ENCODE measurements at regions not wholly inside any gene's neighbourhood (a gene's known extent, or its start where the extent isn't known, plus 50 kb on each side); places are given as distances from the start of the nearest gene placed in this dataset.
A peak's percentile ranks its signal among the peaks of the same experiment; 100 is the strongest.

DNA sequence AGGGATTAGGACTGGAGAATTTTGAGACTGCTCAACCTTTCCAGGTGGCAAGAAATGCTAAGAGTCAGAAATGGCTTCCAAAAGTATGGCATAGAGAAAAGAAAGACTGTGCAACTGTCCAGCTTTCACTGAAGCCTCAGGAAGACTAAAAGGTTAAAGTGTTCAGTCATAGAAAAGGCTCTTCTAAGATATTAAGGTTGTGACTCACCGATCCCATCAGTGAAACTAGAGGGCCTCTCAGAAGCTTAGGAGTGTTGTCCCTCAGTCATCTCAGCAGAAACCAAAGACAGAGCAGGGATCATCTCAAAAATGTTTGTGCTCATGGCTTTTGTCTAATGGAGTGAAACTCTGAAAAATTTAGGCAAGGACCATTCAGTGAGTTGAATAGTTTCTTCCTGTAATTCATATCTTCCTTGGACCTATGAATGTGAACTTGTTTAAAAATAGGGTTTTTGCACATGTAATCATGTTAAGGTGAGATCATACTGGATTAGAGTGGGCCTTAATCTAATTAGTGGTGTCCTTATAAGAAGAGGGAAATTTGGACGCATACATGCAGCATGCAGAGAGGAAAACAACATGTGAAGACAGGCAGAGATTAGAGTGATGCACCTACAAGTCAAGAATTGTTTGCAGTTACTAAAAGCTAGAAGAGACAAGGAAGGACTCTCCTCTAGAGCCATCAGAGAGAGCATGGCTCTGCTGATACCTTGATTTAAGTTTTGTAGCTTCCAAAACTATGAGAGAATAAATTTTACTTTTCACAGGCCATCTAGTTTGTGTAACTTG lies 71.3 kb downstream of the RPE65 start:
- Mint-ChIP-seq H3K27ac (peak overlapping the region; percentile 7), H3K36me3 (peaks cover 5% of the 10 kb centered on the region), H3K9me3 (peaks cover 2% of the 10 kb centered on the region), H3K4me1 (peaks cover 3% of the 10 kb centered on the region), H3K4me3 (no peak overlapping the region), H3K27me3 (no peaks in the 10 kb centered on the region)
- DNase-seq (ENCODE audit: low spot score in 2 of 2), result no peak
- ATAC-seq (ENCODE audit: low read depth), result no peak

DNA sequence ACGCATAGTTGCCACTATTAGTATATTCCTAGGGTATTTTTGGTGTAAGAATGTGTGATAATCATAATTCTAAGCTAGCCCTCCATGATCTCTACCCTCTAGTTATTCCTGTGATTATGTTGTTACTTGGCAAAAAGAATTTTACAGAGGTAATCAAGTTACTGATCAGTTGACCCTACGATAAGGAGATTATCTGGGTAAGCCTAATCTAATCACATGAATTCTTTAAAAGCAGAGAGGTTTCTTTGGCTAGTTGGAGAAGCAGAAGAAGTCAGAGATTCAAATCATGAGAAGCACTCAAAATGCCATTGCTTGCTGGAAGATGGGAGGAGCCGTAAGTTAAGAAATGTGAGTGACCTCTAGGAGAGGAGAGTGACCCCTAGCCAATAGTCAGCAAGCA lies 72.7 kb downstream of the RPE65 start:
- no peak overlapping the region for H3K4me3 Mint-ChIP-seq
- ATAC-seq (ENCODE audit: low read depth), result no peak

DNA sequence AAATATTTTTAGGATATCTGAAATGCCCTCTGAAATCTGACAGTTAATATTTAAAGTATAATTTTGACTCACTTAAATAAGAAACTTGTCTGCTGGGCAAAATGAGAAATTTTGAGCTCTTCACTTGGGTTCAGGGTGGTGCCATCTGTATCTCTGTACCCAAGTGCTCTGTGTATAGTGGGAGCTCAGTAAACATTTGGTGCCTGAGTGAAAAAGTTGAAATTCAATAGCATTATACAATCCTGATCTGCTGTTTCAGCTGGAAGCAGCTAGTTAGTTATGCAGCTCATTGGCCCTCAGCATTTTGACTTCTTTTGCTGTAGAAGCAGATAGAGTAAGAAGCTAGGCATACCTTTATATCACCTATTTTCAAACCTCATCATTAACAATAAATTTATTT lies 73.3 kb downstream of the RPE65 start:
- Mint-ChIP-seq H3K9me3 (peaks cover 1% of the 10 kb centered on the region), H3K36me3 (peaks cover 4% of the 10 kb centered on the region), H3K27ac (no peak overlapping the region), H3K27me3 (no peaks in the 10 kb centered on the region), H3K4me1 (peaks cover 3% of the 10 kb centered on the region), H3K4me3 (no peak overlapping the region)
- DNase-seq (ENCODE audit: low spot score in 2 of 2) (no peak), ATAC-seq (ENCODE audit: low read depth) (no peak)

More for the DNA sequence above, 72.7 kb downstream of the RPE65 start:
- Mint-ChIP-seq H3K27ac (no peak overlapping the region), H3K36me3 (peaks cover 5% of the 10 kb centered on the region), H3K27me3 (no peaks in the 10 kb centered on the region), H3K4me1 (peaks cover 3% of the 10 kb centered on the region), H3K9me3 (peaks cover 2% of the 10 kb centered on the region)
- DNase-seq (ENCODE audit: low spot score in 2 of 2), result no peak

DNA sequence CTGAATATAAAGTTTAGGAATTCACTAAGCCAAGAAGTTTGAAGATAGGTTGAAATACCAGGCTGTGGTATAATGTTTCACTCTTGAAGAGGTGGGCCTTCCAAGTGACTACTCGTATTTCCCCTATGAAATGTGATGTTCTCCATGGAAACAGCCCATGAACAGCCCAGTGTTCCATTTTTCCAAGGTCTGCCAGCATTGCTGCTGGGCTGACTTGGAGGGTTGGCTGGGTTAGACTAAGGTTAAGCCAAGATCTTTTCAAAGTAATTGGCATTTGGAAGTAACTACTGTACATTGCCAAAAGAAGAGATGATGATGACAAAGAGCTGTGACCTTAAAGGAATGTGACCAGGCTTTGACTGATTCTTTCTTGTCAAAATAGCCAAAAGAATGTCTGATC lies 73.8 kb downstream of the RPE65 start:
- Mint-ChIP-seq H3K4me3 (no peak overlapping the region), H3K27me3 (no peaks in the 10 kb centered on the region), H3K36me3 (peaks cover 3% of the 10 kb centered on the region), H3K9me3 (no peaks in the 10 kb centered on the region), H3K27ac (no peak overlapping the region), H3K4me1 (peaks cover 3% of the 10 kb centered on the region)
- ATAC-seq (ENCODE audit: low read depth) (no peak), DNase-seq (ENCODE audit: low spot score in 2 of 2) (no peak)

DNA sequence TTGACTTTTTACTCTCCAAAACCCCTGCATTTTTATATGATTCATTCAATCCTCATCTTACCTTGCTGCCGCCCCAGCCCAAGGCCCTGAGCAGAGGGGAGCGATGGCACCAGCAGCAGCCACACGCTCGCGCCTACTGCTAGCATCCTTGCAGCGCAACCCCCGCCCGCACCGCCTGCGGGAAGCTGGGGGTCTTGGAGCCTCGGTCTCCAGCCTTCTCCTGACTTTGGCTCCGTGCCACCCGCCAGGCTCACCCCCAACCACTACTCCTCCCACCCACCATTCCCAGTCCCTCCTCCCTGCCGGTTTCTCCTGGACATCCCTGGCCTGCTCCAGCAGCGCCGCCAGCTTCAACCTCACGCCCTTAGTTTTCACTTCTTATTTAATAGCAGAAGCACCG lies 76.6 kb downstream of the RPE65 start:
- H3K27ac Mint-ChIP-seq, result no peak overlapping the region
- H3K27me3 Mint-ChIP-seq, result no peaks in the 10 kb centered on the region
- ATAC-seq (ENCODE audit: low read depth) (no peak), DNase-seq (ENCODE audit: low spot score in 2 of 2) (no peak)
- no peaks in the 10 kb centered on the region for H3K9me3 Mint-ChIP-seq
- H3K4me3 Mint-ChIP-seq, result no peak overlapping the region
- no peaks in the 10 kb centered on the region for H3K4me1 Mint-ChIP-seq
- H3K36me3 Mint-ChIP-seq, result no peaks in the 10 kb centered on the region

DNA sequence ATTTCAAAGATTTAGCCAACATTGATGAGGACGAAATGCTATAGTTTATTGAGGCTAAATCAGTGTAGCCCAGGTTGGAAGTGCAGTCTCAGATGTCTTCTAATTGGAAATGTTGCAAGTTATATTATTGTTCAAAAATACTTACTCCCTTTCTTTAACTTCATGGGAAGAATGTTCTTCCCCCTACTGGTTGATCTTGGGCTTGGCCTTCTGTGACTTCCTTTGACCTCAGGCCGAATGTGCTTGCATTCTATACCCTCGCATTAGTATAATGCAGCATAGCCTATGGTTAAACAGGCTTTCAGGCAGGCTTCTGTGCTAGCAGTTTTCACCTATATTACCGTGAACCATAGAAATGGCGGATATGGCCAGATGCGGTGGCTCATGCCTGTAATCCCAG lies 77.3 kb downstream of the RPE65 start:
- ATAC-seq (ENCODE audit: low read depth), result no peak
- Mint-ChIP-seq H3K27ac (no peak overlapping the region), H3K4me3 (no peak overlapping the region), H3K4me1 (no peaks in the 10 kb centered on the region), H3K27me3 (no peaks in the 10 kb centered on the region), H3K36me3 (no peaks in the 10 kb centered on the region), H3K9me3 (no peaks in the 10 kb centered on the region)
- DNase-seq (ENCODE audit: low spot score in 2 of 2), result no peak

DNA sequence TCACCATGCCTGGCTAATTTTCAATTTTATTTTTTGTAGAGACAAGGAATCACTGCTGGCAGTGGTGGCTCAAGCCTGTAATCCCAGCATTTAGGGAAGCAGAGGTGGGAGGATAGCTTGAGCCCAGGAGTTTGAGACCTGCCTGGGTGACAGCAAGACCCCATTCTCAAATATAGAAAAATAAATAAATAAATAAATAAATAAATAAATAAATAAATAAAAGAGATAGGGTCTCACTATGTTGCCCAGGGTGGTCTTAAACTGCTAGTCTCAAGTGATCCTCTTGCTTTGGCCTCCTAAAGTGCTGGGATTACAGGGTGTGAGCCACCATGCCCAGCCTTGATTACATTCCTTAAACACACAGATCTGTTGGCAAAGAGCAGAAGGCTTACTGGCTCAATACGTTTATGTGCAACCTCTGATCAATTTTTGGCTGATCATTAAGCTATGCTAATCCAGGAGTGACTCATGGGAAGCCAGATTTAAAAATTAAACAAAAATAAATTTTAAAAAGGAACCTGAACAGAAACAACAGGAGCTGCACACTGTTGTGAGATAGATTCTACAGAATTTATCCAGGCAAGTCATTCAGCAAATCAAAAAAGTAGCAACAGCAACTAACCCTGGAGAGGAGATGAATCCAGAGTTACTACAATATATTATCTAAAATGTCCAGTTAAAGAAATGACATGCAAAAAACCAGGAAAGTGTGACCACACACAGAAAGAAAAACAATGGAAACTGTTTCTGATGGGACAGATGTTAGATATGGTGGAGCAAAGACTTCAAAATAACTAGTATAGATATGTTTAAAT lies 79.4 kb downstream of the RPE65 start:
- H3K27ac Mint-ChIP-seq, result no peak overlapping the region
- ATAC-seq (ENCODE audit: low read depth) (no peak), DNase-seq (ENCODE audit: low spot score in 2 of 2) (no peak)
- H3K9me3 Mint-ChIP-seq, result no peaks in the 10 kb centered on the region
- H3K4me1 Mint-ChIP-seq, result no peaks in the 10 kb centered on the region
- H3K36me3 Mint-ChIP-seq, result no peaks in the 10 kb centered on the region
- H3K4me3 Mint-ChIP-seq, result no peak overlapping the region
- H3K27me3 Mint-ChIP-seq, result peaks cover 2% of the 10 kb centered on the region

DNA sequence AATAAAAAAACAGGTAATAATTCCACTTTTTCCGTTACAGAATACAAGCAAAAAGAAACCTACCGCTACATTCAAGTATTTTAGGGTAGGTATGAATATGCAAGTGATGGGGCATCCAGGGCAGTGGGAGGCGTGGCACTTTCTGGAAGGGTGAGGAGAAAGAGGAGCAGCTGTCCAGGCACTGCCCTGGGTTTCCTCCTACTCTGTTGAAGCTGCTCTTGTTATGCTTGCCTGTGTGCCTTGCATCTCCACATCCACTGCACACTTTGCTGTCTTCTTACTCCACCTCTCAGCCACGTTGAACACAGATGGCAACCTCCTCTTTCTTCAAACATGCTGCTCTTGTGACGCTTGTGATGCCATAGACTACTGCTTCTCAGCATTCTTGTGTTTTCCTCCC lies 83.2 kb downstream of the RPE65 start:
- DNase-seq (ENCODE audit: low spot score in 2 of 2) (no peak), ATAC-seq (ENCODE audit: low read depth) (no peak)
- Mint-ChIP-seq H3K36me3 (no peaks in the 10 kb centered on the region), H3K4me1 (no peaks in the 10 kb centered on the region), H3K27me3 (peaks cover 2% of the 10 kb centered on the region), H3K4me3 (no peak overlapping the region), H3K27ac (no peak overlapping the region), H3K9me3 (no peaks in the 10 kb centered on the region)

DNA sequence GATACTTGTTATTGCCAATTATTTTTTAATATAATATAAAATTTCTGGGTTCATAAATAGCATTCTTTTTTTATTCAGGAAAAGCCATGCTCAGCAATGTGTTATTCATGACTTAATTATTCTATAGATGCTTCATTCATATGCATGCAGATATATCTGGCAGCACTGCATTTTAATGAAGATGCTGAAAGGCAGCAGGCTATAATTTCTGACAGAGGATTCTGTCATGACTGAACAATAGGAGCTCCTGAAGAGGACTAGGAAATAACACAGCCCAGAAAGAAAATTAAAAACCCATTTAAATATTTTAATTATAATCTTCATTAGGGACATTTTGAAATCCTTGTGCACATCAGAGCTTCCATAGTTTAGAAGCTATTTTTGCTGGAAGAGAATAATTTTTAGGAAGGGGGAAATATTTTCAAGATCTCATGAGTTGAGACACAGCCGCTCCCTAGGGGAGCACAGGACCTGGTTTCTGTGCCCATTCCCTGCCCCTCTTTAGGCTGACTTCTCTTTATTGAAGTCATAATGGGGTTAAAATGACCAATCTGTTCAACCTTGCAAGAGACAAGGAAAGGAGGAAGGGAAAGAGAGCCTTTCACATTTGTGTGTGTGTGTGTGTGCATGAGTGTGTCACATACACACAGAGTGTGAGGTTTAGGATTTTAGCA lies 83.9 kb downstream of the RPE65 start:
- Mint-ChIP-seq H3K36me3 (no peaks in the 10 kb centered on the region), H3K27ac (no peak overlapping the region), H3K27me3 (peaks cover 2% of the 10 kb centered on the region), H3K4me3 (no peak overlapping the region), H3K4me1 (no peaks in the 10 kb centered on the region), H3K9me3 (no peaks in the 10 kb centered on the region)
- ATAC-seq (ENCODE audit: low read depth) (no peak), DNase-seq (ENCODE audit: low spot score in 2 of 2) (no peak)

DNA sequence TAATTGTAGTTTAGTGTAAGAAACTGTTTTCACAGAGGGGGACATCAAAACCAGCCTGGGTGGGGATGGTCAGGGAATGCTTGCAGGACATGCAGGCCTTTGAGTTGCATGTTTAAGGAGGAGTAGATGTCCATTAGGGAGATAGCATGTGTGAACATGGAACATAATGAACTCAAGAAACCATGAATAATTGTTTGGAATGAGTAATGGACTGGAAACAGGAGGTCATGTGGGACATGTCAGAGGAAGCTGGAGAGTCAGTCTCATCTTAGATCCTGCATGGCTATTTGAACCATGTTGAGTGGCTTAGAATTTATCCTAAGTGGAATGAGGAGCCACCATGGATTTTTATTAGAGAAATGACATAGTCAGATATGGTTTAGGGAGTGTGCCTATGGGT lies 86.4 kb downstream of the RPE65 start:
- Mint-ChIP-seq H3K27me3 (peaks cover 2% of the 10 kb centered on the region), H3K4me1 (peaks cover 11% of the 10 kb centered on the region), H3K27ac (no peak overlapping the region), H3K9me3 (peaks cover 3% of the 10 kb centered on the region), H3K36me3 (no peaks in the 10 kb centered on the region), H3K4me3 (no peak overlapping the region)
- no peak for DNase-seq (ENCODE audit: low spot score in 2 of 2)
- no peak for ATAC-seq (ENCODE audit: low read depth)

DNA sequence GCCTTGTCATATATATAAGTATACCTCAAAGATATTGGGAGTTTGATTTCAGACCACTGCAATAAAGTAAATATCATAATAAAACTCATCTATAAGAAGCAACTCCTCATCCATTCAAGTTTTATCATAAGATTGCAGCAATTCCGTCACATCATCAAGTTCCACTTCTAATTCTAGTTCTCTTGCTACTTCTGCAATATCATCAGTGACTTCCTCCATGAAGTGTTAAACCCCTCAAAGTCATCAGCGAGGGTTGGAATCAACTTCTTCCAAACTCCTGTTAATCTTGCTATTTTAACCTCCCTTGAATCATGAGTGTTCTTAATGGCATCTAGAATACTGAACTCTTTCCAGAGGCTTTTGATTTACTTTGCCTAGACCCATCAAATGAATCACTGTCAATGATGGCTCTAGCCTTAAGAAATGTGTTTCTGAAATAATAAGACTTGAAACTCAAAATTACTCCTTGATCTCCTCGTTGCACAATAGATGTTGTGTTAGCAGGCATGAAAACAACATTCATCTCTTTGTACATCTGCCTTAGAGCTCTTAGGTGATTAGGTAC lies 88.3 kb downstream of the RPE65 start:
- no peak for DNase-seq (ENCODE audit: low spot score in 2 of 2)
- peaks cover 4% of the 10 kb centered on the region for H3K9me3 Mint-ChIP-seq
- H3K4me3 Mint-ChIP-seq, result no peak overlapping the region
- H3K4me1 Mint-ChIP-seq, result peaks cover 13% of the 10 kb centered on the region
- no peak overlapping the region for H3K27ac Mint-ChIP-seq
- ATAC-seq (ENCODE audit: low read depth), result no peak
- no peaks in the 10 kb centered on the region for H3K27me3 Mint-ChIP-seq
- no peaks in the 10 kb centered on the region for H3K36me3 Mint-ChIP-seq

DNA sequence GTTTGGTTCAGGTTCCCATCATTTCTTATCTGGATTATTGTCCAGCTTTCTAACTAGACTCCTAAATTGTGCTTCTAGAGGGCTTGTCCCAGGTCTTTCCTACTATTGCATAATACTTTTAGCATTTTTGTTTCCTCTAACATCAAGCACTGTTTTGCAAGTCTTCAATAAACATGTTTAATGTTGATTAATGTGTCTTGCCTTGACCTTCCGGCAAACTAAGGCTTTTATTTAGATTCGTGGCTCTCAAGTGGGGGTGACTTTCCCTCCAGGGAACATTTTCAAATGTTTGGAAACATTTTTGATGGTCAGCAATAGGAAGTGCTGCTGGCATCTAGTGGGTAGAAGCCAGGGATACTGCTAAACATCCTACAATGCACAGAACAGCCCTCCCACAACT lies 90.7 kb downstream of the RPE65 start:
- Mint-ChIP-seq H3K9me3 (peaks cover 4% of the 10 kb centered on the region), H3K4me1 (peaks cover 14% of the 10 kb centered on the region), H3K4me3 (peak overlapping the region; percentile 16), H3K27ac (no peak overlapping the region), H3K27me3 (no peaks in the 10 kb centered on the region), H3K36me3 (no peaks in the 10 kb centered on the region)
- no peak for DNase-seq (ENCODE audit: low spot score in 2 of 2)
- no peak for ATAC-seq (ENCODE audit: low read depth)

DNA sequence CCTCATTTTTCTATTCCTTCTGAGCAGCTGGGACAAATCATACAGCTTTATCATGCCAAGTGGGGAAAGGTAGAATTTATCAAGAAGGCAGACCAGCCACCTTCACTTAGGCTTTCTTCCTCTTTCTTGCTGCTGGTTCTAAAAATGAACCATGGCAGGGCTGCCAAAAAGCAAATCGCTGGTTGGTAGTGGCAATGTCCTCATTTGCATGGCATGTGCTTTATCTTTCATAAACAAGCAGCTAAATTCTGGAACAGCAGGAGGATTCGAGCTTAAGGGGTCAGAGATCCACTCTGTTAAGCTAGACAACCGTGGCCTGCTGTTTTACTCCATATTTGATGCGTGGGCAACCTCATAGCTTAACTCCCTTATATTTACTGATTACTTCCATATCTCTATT lies 91.3 kb downstream of the RPE65 start:
- H3K27ac Mint-ChIP-seq, result no peak overlapping the region
- peaks cover 15% of the 10 kb centered on the region for H3K4me1 Mint-ChIP-seq
- DNase-seq (ENCODE audit: low spot score in 2 of 2) (peak in 1 of 2 donors; percentile 4), ATAC-seq (ENCODE audit: low read depth) (peak; percentile 74)
- no peaks in the 10 kb centered on the region for H3K27me3 Mint-ChIP-seq
- H3K9me3 Mint-ChIP-seq, result peaks cover 4% of the 10 kb centered on the region
- peak overlapping the region; percentile 57 for H3K4me3 Mint-ChIP-seq
- H3K36me3 Mint-ChIP-seq, result no peaks in the 10 kb centered on the region

DNA sequence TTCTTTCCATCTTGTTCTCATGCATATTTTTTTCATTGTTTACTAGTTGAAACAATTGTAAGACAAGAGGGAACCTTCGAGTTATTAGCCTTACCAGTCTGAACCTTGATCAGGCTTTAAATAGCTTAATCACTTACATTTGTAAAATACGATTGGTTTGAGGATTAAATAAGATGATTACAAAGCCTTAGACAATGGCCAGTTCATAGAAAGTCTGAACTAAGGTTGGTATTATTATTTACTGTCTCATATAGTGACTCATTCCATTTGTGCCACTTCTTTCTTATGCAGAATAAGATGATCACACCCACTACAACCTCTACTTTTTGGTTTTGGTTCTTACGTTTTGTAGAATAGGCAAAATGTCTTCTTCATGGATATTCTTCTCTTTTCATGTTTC lies 94.1 kb downstream of the RPE65 start:
- Mint-ChIP-seq H3K27me3 (no peaks in the 10 kb centered on the region), H3K9me3 (peaks cover 7% of the 10 kb centered on the region), H3K4me1 (peaks cover 15% of the 10 kb centered on the region), H3K4me3 (no peak overlapping the region), H3K27ac (no peak overlapping the region), H3K36me3 (no peaks in the 10 kb centered on the region)
- ATAC-seq (ENCODE audit: low read depth) (no peak), DNase-seq (ENCODE audit: low spot score in 2 of 2) (no peak)

Measured in memory B cell (primary cell).